Myocyte (in vitro differentiated cells): ENCODE measurements at regions not wholly inside any gene's neighbourhood (a gene's known extent, or its start where the extent isn't known, plus 50 kb on each side); places are given as distances from the start of the nearest gene placed in this dataset.
A peak's percentile ranks its signal among the peaks of the same experiment; 100 is the strongest.
"Not testable (repeated sequence)": the region's sequence is repeated elsewhere in the genome, so short reads cannot be mapped to it uniquely, and the experiment has no call there.

ENCODE experiments used
- DNase-seq: peaks from one replicate; pipeline ENCODE4 v3.0.0-alpha.2; 2012; ENCODE audit warnings: low read depth

- peak; percentile 70 for DNase-seq
These were observed 50.8 kb upstream of the PTHLH start for GRCh38 chr12:28023156-28023887.

GRCh38 chr12:28024231-28024995, 51.9 kb upstream of the PTHLH start:
- DNase-seq, result peak; percentile 75

GRCh38 chr12:28025821-28026505, 53.4 kb upstream of the PTHLH start:
- peak; percentile 95 for DNase-seq

GRCh38 chr12:28026701-28027100, 54.2 kb upstream of the PTHLH start:
- DNase-seq, result peak; percentile 95

GRCh38 chr12:28027328-28027727, 54.8 kb upstream of the PTHLH start:
- peak; percentile 59 for DNase-seq

GRCh38 chr12:28027947-28028724, 55.6 kb upstream of the PTHLH start:
- peak; percentile 34 for DNase-seq

- DNase-seq, result no peak
These were observed 60.4 kb upstream of the PTHLH start for GRCh38 chr12:28032811-28033537.

GRCh38 chr12:28033538-28033915, 61.0 kb upstream of the PTHLH start:
- DNase-seq, result no peak

- DNase-seq, result no peak
These were observed 61.7 kb upstream of the PTHLH start for GRCh38 chr12:28034271-28034670.

- no peak for DNase-seq
These were observed 63.0 kb upstream of the PTHLH start for GRCh38 chr12:28035500-28035899.

- DNase-seq, result no peak
These were observed 64.4 kb upstream of the PTHLH start for GRCh38 chr12:28036940-28037339.

- DNase-seq, result no peak
These were observed 67.7 kb upstream of the PTHLH start for GRCh38 chr12:28040246-28040645.

- DNase-seq, result not testable (repeated sequence)
These were observed 74.1 kb upstream of the PTHLH start for GRCh38 chr12:28046600-28046999.

GRCh38 chr12:28050606-28051005, 78.1 kb upstream of the PTHLH start:
- DNase-seq, result no peak

GRCh38 chr12:28051516-28052354, 79.2 kb upstream of the PTHLH start:
- DNase-seq, result no peak

- no peak for DNase-seq
These were observed 81.0 kb upstream of the PTHLH start for GRCh38 chr12:28053564-28053963.

- no peak for DNase-seq
These were observed 82.0 kb upstream of the PTHLH start for GRCh38 chr12:28054583-28054982.

GRCh38 chr12:28057856-28058615, 85.5 kb upstream of the PTHLH start:
- no peak for DNase-seq

- no peak for DNase-seq
These were observed 86.7 kb upstream of the PTHLH start for GRCh38 chr12:28059220-28059619.
